Medulla oblongata (tissue), 1 donor: ENCODE measurements at regions not wholly inside any gene's neighbourhood (a gene's known extent, or its start where the extent isn't known, plus 50 kb on each side); places are given as distances from the start of the nearest gene placed in this dataset.

Experiments
- DNase-seq: peaks from one replicate; pipeline ENCODE4 v3.0.0-alpha.2; 2015; ENCODE audit errors: extremely low spot score

DNA sequence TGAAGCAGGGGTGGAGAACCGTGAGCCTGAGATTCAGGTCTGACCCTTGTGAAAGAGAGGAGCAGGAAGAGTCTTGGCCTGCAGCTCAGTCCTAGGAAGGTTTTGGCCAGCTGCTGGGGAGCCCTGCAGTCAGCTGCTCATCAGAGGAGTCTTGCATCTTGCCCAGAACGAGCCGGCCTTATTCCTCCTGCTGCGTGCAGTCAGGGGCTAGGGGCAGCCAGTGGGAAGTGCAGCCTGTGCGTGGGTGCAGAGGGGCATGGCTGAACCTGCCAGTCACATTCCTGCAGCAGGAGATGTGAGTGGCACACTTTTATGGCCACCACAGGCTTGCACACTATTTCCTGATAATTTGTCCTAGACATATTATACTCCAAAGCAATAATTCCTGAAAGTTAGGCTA, 278.7 kb downstream of the NPR3 start:
- DNase-seq, result no peak

- no peak for DNase-seq
Observed at GRCh38 chr5:32990593-32991420, 279.7 kb downstream of the NPR3 start.

- no peak for DNase-seq
Observed at GRCh38 chr5:32991421-32991815, 280.3 kb downstream of the NPR3 start.

- DNase-seq, result no peak
Observed at GRCh38 chr5:32996336-32996735, 285.2 kb downstream of the NPR3 start.

- DNase-seq, result no peak
Observed at GRCh38 chr5:33008751-33009418, 297.8 kb downstream of the NPR3 start.

GRCh38 chr5:33010846-33011245, 299.7 kb downstream of the NPR3 start:
- DNase-seq, result no peak

GRCh38 chr5:33011801-33012200, 300.7 kb downstream of the NPR3 start:
- no peak for DNase-seq

GRCh38 chr5:33023649-33024048, 312.5 kb downstream of the NPR3 start:
- no peak for DNase-seq

GRCh38 chr5:33032271-33033070, 321.4 kb downstream of the NPR3 start:
- no peak for DNase-seq

GRCh38 chr5:33033516-33033915, 322.4 kb downstream of the NPR3 start:
- DNase-seq, result no peak

- no peak for DNase-seq
Observed at GRCh38 chr5:33034777-33035176, 323.7 kb downstream of the NPR3 start.

DNA sequence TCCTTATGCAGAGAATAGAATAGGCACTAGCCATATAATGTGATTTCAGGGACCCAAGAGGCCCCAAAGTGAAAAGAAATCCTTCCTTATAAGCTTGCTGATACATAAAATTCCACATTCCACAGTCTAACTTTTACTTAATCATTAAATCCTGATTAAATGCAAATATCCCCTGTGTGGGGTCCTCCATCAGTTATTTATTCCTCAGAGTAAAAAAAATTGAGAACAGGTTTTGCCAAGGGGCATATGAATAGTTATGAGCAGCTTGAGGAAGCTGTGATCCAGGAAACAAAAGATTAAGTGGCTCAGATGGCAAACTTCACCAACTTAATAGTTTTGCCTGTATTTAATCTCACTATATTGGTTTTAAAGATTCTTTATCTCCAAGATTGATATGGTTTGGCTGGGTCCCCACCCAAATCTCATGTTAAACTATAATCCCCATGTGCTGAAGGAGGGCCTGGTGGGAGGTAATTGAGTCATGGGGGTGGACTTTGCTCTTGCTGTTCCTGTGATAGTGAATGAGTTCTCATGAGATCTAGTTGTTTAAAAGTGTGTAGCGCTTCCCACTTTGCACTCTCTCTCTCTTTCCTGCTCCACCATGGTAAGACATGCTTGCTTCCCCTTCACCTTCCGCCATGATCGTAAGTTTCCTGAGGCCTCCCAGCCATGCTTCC, 324.9 kb downstream of the NPR3 start:
- no peak for DNase-seq

DNA sequence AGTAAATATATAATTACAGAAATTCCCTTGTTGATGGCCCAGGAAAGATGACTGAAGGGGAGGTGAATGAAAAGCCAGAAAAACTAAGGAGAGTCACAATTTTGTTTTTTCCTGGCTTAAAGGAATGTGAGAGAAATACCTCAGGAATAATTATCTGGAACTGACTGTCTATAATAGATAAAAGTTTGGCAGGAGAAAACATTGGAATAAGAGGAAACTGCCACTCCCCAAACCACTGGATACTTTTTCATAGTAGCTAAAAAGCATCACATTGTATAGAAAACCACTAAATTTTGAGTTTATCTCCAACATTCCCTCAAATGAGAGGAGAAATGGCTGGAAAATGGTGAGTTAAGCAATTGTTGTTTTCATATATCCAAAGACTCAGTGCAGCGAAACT, 326.0 kb downstream of the NPR3 start:
- no peak for DNase-seq

- no peak for DNase-seq
Observed at GRCh38 chr5:33041586-33041985, 330.5 kb downstream of the NPR3 start.

DNA sequence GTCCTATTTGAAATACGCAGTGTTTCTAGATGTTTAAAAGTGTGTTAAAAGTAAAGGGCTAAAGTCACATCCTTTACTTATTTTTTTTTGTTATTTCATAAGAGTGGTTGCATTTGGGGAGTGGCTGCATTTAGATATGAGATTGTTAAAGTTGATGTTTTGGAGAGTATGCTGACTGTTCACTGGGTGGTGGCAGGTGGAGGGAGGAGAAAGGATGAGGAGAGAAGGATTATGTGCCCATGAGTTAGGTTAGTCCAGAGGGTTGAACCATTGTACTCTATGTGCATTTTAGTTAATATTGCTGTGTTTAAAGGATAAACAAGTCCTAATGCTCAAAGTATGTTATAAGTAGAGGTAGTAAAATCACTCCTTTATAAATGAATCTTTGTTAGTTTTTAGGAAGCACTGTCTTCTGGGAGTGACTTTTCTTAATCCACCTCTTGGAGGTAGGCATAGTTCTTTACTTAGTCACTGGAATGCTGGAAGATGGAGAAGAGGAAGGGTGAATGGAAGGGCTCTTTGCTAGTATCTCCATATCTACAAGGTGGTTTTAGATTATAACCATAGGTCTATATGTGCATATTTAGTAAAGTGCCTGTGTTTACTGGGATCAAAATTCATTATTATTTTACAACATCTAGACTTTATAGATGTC, 332.3 kb downstream of the NPR3 start:
- no peak for DNase-seq

DNA sequence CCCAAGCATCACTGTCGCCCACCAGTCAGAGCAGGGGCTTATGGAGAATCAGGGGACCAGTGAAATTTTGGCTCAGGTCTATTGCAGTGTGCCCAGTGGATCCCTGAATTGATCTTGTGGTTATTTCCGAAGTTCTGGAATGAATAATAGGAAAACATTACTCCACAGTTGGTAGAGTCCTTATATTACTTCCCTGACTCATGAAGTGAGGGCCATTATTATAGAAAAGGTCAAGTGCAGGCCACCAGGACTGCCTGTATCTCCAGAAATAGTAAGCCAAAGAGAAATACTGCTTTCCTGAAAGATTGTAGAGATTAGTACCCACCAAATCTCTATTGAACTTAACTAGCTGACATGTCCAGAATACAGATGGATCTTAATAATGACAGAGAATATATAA, 335.0 kb downstream of the NPR3 start:
- DNase-seq, result no peak

GRCh38 chr5:33048315-33048714, 337.2 kb downstream of the NPR3 start:
- no peak for DNase-seq

DNA sequence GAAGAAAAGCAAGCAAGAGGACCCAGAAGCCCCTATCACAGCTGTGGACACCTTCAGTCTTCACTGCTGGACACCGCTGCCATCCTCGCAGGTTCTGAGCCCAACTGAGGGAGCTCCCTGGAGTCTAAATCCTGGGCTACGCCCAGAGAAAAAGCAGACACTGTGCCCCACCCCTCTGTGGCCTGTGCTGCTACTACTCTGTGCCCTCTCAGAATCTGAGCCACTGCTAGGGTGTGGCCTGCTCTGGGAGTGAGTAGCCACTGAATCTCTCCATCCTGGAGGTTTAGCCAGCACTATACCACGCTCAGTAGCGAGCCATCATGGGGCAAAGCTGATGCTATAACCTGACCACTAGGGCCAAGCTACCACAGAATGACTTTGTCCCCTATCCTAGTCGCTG, 338.2 kb downstream of the NPR3 start:
- DNase-seq, result no peak

- DNase-seq, result no peak
Observed at GRCh38 chr5:33049842-33050241, 338.7 kb downstream of the NPR3 start.

DNA sequence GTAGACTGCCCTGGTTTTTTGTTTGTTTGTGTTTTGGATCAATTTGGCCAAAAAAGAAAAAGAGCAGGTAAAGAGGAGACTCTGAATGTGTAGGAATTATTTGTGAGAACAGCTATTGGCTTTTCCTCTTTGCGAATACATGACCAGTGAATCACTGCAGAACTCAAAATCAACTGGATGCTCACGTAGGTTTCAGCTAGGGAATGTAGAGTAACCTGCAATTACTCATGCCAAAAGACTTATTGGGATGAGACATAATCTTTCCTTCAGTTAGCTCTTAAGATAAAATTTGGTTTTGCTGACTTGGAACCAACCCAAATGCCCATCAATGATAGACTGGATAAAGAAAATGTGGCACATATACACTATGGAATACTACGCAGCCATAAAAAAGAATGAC, 348.0 kb downstream of the NPR3 start:
- DNase-seq, result no peak

- no peak for DNase-seq
Observed at GRCh38 chr5:33065131-33065530, 354.0 kb downstream of the NPR3 start.

GRCh38 chr5:33067291-33067690, 356.2 kb downstream of the NPR3 start:
- DNase-seq, result no peak
